ENCODE measurements at regions not wholly inside any gene's neighbourhood (a gene's known extent, or its start where the extent isn't known, plus 50 kb on each side); places are given as distances from the start of the nearest gene placed in this dataset.
"Not testable (repeated sequence)": the region's sequence is repeated elsewhere in the genome, so short reads cannot be mapped to it uniquely, and the experiment has no call there.

- DNase-seq, result no peak
Observed at GRCh38 chr20:53814060-53814459, 220.4 kb upstream of the ZNF217 start.

- no peak for DNase-seq
Observed at GRCh38 chr20:53813636-53814035, 220.0 kb upstream of the ZNF217 start.

DNA sequence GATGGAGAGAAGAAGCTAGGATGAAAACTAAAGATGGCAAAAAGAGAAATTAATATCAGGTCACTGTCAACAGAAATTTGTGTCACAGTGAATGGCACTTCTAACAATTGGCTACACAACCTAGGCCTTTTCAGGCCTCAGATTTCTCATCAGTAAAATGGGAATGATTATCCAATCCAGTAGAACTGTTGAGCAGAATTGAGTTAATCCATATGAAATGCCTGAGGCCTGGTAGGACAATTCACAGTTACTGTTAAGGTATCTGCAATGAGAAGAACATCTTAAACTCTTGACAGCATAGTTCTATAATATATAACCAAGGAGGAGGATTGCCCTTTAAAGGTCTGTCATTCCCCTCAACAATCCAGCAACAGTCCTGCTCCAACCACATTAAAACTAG is 217.9 kb upstream of the ZNF217 start:
- DNase-seq, result no peak

DNA sequence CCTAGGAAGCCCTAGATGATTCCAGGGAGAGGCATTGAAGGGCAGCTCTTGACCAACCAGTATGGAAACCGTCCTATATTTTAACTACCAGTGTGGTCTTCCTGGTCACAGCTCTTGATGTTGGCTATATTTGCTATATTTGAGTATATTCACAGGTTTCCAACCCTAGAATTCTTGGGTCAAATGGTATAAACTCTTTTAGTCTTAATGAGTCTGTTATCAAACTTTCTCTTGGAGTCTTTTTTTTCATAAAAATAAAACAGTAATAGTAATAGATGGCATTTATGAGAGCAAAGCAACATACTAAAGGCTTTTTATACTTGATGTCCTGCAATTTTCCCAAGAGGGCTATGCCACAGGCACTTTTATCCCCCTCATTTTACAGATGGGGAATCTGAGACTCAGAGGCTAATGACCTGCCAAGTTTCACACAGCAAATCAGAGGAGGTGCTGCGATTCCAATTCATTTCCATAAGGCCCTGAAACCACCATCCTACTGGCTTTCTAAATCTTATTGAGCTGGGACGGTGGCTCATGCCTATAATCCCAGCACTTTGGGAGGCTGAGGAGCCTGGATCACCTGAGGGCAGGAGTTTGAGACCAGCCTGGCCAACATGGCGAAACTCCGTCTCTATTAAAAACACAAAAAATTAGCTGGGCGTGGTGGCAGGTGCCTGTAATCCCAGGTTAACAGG is 217.2 kb upstream of the ZNF217 start:
- DNase-seq, result no peak

GRCh38 chr20:53809728-53810365 is 216.2 kb upstream of the ZNF217 start:
- no peak for DNase-seq

GRCh38 chr20:53809217-53809616 is 215.6 kb upstream of the ZNF217 start:
- no peak for DNase-seq

GRCh38 chr20:53808733-53809132 is 215.1 kb upstream of the ZNF217 start:
- no peak for DNase-seq

GRCh38 chr20:53808302-53808701 is 214.7 kb upstream of the ZNF217 start:
- DNase-seq, result not testable (repeated sequence)

DNA sequence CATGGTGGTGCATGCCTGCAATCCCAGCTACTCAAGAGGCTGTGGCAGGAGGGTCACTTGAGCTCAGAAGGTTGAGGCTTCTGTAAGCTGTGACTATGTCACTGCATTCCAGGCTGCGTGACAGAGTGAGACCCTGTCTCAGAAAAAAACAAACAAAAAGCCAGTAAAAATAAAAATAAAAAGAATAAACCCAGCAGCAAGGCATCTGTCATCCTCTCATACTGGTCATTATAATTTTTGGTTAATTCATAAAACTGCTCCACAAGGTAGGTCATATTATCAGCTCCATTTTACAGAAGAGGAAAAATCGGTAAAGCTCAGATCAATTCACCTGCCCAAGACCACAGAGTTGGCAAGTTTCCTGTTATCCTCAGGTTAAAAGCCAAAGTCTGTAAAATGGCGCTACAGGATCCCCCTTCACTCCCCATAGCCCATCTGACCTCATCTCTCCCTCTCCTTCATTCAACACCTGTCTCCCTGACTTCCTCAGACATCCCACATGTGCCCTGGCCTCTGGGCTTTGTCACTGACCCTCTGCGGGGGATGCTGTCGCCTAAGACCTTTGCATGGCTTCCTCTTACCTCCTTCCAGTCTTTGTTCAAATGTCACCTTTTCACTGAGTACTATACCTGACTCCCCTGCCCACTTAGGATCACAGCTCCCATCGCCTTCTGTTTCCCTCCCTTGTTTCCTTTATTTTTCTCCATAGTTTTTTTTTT is 213.2 kb upstream of the ZNF217 start:
- DNase-seq, result no peak

- DNase-seq, result no peak
Observed at GRCh38 chr20:53805895-53806384, 212.3 kb upstream of the ZNF217 start.

DNA sequence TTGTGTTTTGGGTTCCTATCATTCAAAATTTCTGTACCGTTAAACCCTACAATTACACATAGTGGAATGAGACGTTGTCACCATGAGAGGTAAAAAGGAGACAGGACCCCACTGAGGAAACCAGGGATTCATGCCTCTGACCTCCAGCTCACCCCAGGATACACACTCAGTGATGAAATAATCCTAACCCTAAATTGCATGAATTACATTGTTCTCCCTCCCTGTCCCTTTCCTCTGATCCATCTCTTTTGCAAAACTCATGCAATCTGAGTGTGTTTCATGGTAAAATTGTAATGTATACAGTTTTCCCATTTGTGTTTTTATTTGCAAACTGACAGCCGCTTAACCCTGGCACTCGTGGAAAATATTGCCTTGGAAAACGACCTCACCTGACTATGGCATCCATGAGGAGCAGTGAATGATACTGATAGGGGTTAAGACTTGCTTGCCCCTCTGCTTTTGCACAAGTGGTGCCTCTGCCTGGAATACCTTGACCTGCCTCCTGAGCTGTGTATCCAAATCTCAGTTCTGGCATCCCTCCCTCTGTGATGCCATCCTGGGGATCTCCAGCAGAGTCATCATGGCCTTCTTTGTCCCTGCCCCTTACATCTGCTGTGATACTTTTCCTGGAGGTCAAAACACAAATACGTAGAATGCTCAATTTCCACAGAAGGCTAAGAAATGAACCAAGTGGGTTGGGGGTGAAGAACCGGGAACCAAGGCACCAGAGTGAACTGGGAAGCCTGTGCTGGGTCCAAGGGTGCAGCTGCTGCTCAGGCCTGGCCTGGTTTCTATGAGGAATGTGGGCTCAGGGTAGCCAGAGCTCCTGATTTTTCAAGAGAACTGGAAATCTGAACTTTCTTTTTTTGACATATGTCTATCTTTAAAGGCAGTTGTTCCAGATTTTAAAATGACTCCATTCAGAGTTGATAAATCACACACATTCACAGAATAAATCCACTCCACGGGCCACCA is 211.6 kb upstream of the ZNF217 start:
- no peak for DNase-seq

- DNase-seq, result not testable (repeated sequence)
Observed at GRCh38 chr20:53804308-53804707, 210.7 kb upstream of the ZNF217 start.

DNA sequence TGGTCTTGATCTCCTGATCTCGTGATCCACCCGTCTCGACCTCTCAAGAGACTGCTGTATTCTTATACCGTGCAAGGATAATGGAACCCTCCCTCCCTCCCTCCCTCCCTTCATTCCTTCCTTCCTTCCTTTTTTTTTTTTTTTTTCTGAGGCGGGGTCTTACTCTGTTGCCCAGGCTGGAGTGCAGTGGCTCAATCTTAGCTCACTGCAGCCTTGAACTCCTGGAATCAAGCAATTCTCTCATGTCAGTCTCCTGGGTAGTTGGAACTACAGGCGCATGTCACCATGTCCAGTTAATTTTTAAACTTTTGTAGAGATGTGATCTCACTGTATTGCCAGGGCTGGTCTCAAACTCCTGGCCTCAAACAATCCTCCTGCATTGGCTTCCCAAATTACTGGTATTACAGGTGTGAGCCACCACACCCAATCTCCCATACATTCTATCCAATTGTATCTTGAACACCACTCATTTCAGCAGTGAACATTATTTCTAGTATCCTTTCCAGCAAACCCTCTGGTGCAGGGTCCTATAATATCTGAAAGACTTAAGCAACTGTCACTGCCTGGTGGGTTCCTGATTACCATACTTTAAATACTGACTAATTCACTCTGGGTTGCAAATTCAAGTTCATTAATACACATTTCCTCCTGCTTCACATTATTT is 210.0 kb upstream of the ZNF217 start:
- no peak for DNase-seq

DNA sequence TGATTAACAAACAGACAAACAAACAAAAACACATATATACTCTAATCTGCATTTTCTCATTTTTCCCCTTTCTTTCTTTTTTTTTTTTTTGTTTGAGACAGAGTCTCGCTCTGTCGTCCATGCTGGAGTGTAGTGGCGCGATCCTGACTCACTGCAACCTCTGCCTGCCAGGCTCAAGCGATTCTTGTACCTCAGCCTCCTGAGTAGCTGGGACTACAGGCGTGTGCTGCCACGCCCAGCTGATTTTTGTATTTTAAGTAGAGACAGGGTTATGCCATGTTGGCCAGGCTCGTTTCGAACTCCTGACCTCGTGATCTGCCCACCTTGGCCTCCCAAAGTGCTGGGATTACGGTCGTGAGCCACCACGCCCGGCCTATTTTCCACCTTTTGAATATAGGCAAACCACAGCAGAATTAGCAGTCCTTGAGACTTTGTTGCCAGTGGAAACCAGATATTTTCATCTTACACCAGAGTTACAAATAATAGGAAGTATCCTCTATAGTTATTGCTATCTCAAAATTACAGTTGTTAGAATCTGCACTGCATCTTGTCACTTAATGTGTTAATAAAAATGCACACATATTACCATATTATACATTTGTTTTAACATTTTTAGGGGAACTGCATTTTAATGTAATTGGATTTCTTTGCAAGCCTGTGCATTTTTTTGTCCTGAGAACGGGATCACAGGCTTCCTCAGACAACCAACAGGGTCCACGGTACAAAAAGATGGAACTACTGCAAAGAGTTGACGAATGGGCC is 208.2 kb upstream of the ZNF217 start:
- no peak for DNase-seq

GRCh38 chr20:53800883-53801604 is 207.4 kb upstream of the ZNF217 start:
- no peak for DNase-seq

DNA sequence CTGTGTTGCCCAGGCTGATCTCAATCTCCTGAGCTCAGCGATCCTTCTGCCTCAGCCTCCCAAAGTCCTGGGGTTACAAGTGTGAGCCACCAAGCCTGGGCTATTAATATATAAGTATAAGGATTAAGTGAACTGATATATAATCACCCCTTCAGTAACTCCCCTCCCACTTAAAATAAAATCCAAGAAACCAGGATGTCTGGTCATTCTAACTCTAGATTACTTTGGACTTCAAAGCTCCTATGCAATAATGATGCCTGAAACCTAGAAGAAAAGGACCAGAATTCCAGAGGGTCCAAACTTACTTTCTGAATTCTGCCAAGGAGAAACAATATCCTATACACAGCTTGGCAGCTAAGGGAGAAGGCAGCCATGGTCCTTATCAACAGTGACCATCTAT is 206.8 kb upstream of the ZNF217 start:
- DNase-seq, result no peak

GRCh38 chr20:53797085-53797484 is 203.4 kb upstream of the ZNF217 start:
- DNase-seq, result no peak

DNA sequence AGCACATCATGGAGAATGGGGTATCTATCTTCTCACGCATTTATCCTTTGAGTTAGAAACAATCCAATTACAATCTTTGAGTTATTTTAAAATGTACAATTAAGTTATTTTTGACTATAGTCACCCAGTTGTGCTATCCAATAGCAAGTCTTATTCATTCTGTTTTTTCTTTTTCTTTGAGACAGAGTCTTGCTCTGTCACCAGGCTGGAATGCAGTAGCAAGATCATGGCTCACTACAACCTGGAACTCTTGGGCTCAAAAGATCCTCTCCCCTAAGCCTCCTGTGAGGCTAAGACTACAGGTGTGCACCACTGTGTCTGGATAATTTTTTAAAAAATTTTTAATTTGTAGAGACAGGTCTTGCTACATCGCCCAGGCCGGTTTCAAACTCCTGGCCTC is 201.5 kb upstream of the ZNF217 start:
- DNase-seq, result no peak

DNA sequence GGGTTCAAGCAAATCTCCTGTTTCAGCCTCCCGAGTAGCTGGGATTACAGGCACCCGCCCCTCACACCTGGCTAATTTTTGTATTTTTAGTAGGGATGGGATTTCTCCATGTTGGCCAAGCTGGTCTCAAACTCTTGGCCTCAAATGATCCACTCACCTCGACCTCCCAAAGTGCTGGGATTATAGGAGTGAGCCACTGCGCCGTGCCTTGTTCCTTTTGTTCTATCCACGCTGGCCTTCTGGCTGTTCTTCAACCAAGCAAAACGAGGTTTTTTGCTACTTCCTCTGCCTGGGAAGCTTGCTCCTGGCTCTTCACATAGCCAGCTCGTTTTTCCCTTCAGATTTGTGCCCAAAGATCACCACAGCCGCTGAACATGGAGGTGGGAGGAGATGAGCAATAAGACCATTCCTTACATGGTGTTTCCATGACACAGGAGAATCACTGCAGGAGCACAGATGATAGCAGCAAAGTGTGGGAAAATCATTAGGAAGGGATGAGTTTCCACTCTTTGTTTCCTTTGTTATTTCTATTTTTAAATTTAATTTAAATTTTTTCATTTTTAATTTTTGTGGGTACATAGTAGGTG is 201.0 kb upstream of the ZNF217 start:
- DNase-seq, result no peak

DNA sequence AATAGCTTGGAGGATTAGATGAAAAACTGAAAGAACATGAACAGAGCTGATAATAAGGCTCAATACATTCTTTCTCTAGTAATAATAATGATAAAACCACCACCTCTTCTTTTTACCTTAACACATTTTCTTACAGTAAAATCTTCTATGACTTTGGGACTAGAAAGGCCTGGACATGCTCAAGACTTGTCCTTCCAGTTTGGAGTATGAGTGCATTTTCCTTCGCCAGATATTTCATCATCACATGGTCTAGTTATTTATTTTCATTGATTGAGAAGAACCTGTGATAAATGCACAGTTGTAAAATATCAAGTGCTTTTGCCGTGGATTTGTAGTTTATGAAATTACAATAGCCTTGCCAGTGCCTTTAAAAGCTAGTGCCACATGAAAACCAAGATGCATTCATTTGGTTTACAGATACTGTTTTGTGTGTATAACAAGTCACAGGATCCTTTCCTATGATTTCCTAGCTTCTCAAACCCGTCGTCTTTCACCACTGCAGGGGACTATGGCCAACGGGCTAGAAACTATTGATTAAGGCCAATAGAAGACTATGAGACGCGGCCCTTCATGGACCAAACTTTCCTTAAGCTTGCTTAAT is 200.2 kb upstream of the ZNF217 start:
- DNase-seq, result no peak
